ENCODE measurements at regions not wholly inside any gene's neighbourhood (a gene's known extent, or its start where the extent isn't known, plus 50 kb on each side); places are given as distances from the start of the nearest gene placed in this dataset.

DNA sequence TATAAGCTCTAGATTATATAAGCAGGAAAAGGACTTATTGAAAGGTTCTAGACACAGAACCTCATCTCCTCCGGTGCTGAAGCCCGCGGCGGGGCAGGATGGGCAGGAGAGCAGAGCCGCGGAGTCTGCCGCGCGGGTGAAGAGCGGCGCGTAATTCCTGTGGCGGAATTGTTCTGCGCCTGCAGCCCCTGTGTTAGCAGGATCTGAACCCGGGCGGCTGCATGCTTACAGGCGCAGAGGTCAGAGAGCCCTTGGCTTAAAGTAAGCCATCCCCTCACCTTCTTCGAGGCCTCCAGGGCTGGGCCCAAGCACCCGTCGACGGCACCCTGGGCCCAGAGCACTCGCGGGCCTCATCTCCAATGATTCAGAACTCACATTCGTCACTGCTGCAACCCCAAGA lies 89.3 kb downstream of the FASLG start:
- no peak for TF ChIP-seq CTCF (IDR thresholded peaks at IDR 0.05; ENCODE audit: low read length)
- TF ChIP-seq EZH2 (IDR thresholded peaks at IDR 0.05; ENCODE audit: borderline replicate concordance, low read length), result no peak
